Ammon's horn (tissue), 1 donor: ENCODE measurements at regions not wholly inside any gene's neighbourhood (a gene's known extent, or its start where the extent isn't known, plus 50 kb on each side); places are given as distances from the start of the nearest gene placed in this dataset.

Source experiments
- DNase-seq: peaks from one replicate; pipeline ENCODE4 v3.0.0-alpha.2; 2016; ENCODE audit warnings: low spot score

GRCh38 chr12:76707772-76708171 lies 56.1 kb upstream of the ZDHHC17 start:
- no peak for DNase-seq

- DNase-seq, result no peak
Observed at GRCh38 chr12:76708296-76708695, 55.6 kb upstream of the ZDHHC17 start.

GRCh38 chr12:76711241-76711640 lies 52.7 kb upstream of the ZDHHC17 start:
- no peak for DNase-seq

- no peak for DNase-seq
Observed at GRCh38 chr12:76713130-76713529, 50.8 kb upstream of the ZDHHC17 start.

- no peak for DNase-seq
Observed at GRCh38 chr12:76713986-76714385, 49.9 kb upstream of the ZDHHC17 start.
